GM19043 (cell line): ENCODE measurements at regions not wholly inside any gene's neighbourhood (a gene's known extent, or its start where the extent isn't known, plus 50 kb on each side); places are given as distances from the start of the nearest gene placed in this dataset.
"Not testable (repeated sequence)": the region's sequence is repeated elsewhere in the genome, so short reads cannot be mapped to it uniquely, and the experiment has no call there.

Source experiments
- ATAC-seq: cut with Tn5 transposase; IDR thresholded peaks from one replicate; pipeline ENCODE4 v1.9.1; 2021; ENCODE audit warnings: low read depth; ENCODE audit not compliant: unreplicated experiment

- ATAC-seq = no peak
Observed at GRCh38 chr7:125316466-125316865, 386.8 kb upstream of the POT1 start.

- ATAC-seq = no peak
Observed at GRCh38 chr7:125299003-125299765, 369.6 kb upstream of the POT1 start.

- ATAC-seq = no peak
Observed at GRCh38 chr7:125279961-125280360, 350.3 kb upstream of the POT1 start.

- ATAC-seq = no peak
Observed at GRCh38 chr7:125278318-125278717, 348.7 kb upstream of the POT1 start.

- ATAC-seq = not testable (repeated sequence)
Observed at GRCh38 chr7:125274742-125275141, 345.1 kb upstream of the POT1 start.

- ATAC-seq = not testable (repeated sequence)
Observed at GRCh38 chr7:125264174-125264856, 334.7 kb upstream of the POT1 start.

GRCh38 chr7:125258876-125259417 lies 329.3 kb upstream of the POT1 start:
- ATAC-seq = not testable (repeated sequence)

GRCh38 chr7:125257617-125258016 lies 328.0 kb upstream of the POT1 start:
- no peak for ATAC-seq

GRCh38 chr7:125256446-125256845 lies 326.8 kb upstream of the POT1 start:
- ATAC-seq = no peak

GRCh38 chr7:125255810-125256209 lies 326.2 kb upstream of the POT1 start:
- no peak for ATAC-seq

GRCh38 chr7:125254566-125254965 lies 324.9 kb upstream of the POT1 start:
- ATAC-seq = no peak

GRCh38 chr7:125253452-125254190 lies 324.0 kb upstream of the POT1 start:
- no peak for ATAC-seq

GRCh38 chr7:125247514-125248098 lies 318.0 kb upstream of the POT1 start:
- no peak for ATAC-seq

- no peak for ATAC-seq
Observed at GRCh38 chr7:125246706-125247105, 317.1 kb upstream of the POT1 start.

- ATAC-seq = no peak
Observed at GRCh38 chr7:125241548-125241947, 311.9 kb upstream of the POT1 start.

GRCh38 chr7:125222596-125222995 lies 293.0 kb upstream of the POT1 start:
- ATAC-seq = no peak

GRCh38 chr7:125218076-125218475 lies 288.5 kb upstream of the POT1 start:
- no peak for ATAC-seq

- no peak for ATAC-seq
Observed at GRCh38 chr7:125201002-125201401, 271.4 kb upstream of the POT1 start.

GRCh38 chr7:125197731-125198393 lies 268.2 kb upstream of the POT1 start:
- ATAC-seq = no peak

GRCh38 chr7:125195156-125195555 lies 265.5 kb upstream of the POT1 start:
- no peak for ATAC-seq
